T-helper 2 cell (primary cell): ENCODE measurements at regions not wholly inside any gene's neighbourhood (a gene's known extent, or its start where the extent isn't known, plus 50 kb on each side); places are given as distances from the start of the nearest gene placed in this dataset.
"Not testable (repeated sequence)": the region's sequence is repeated elsewhere in the genome, so short reads cannot be mapped to it uniquely, and the experiment has no call there.

Experiments
- DNase-seq, 5 experiments: peaks; one replicate each; pipeline versions ENCODE4 v3.0.0 to v3.0.0-alpha.2; 2012 to 2022

GRCh38 chr5:123746683-123747360 is 234.8 kb downstream of the CSNK1G3 start:
- no peak for DNase-seq

DNA sequence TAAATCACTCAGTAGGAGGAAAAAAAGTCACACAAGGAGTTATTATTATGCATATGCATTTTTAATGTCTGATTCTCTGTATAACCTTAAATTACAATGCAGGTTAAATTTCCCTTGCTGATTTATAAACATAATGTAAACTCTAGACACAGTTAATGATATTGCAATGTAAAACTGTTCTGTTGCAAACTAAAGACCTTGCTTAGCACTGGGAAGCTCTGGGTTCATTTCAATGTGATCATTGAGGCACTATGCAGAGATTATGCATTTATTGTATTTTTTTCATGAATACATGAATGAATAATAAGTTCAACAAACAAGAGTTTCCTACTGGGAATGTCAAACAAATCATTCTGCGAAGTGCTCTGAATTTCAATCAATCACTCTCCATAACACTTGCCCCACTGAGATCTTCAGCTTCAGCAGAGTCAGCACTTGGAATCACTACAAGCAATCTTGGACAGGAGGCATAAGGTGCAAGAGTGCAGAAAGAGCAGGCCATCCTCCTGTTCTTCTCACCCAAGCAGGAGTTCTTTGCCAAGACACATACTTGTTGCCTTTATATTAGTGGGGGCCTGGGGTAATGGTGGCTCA is 232.1 kb downstream of the CSNK1G3 start:
- DNase-seq = no peak

- DNase-seq = no peak
These were observed 223.4 kb downstream of the CSNK1G3 start for GRCh38 chr5:123735384-123735783.

- no peak for DNase-seq
These were observed 220.3 kb downstream of the CSNK1G3 start for GRCh38 chr5:123732257-123732656.

- DNase-seq = no peak
These were observed 210.5 kb downstream of the CSNK1G3 start for GRCh38 chr5:123722451-123722850.

DNA sequence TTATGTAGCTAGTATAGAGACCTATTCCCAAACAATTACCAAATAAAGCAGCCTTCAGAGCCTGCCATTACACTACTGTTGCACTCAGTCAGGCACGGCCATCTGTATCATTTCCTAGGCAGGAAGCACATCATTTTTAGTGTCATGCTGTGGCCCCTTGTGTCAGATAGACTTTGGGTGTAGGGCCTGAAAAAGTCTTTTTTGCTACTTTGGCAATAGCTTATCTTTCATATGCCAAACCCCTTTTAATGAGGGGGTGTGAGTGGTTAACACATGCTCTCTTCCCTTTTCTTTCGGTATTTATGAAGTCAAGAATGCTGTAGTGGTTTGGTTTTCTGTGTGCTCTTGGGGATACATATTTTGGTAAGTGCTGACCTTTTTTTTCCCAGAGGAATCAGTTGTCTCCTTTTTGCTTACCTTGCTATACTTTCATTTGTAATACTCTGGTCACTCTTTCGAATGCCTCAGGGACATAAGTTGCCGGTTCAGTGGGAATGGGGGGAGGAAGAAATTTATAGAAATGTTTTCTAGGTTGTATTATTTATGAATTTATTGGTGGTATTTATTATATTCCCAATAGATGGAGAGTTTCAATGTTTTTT is 209.8 kb downstream of the CSNK1G3 start:
- no peak for DNase-seq

DNA sequence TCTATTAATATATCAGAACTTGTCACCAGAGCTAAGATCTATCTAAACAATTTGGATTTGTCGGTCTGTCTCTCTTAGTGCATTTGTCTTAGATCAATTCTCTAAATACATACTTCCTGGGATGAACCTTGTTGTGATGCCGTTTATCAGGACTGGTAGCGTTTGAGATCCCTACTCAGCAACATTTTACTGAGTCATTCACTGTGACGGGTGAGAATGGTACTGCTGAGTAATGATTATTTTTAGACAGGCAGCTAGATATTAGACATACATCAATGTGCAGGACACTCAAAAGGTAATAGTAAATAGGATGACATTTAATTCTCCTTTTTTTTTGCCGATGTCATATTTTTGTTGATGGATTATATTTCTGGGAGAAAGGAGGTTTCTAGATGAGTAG is 209.0 kb downstream of the CSNK1G3 start:
- no peak for DNase-seq

- DNase-seq = no peak
These were observed 208.4 kb downstream of the CSNK1G3 start for GRCh38 chr5:123720339-123720738.

DNA sequence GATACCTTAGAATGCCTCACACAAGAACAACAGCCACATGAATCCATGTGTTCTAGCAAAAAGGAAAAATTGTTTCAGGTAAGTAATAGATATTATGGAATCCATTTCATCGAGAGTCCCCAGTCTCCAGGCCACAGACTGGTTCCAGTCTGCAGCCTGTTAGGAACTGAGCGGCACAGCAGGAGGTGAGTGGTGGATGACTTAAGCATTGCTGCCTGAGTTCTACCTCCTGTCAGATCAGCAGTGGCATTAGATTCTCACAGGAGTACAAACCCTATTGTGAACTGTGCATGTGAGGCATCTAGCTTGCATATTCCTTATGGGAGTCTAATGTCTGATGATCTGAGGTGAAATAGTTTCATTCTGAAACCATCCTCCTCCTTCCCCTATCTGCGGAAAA is 207.0 kb downstream of the CSNK1G3 start:
- no peak for DNase-seq

DNA sequence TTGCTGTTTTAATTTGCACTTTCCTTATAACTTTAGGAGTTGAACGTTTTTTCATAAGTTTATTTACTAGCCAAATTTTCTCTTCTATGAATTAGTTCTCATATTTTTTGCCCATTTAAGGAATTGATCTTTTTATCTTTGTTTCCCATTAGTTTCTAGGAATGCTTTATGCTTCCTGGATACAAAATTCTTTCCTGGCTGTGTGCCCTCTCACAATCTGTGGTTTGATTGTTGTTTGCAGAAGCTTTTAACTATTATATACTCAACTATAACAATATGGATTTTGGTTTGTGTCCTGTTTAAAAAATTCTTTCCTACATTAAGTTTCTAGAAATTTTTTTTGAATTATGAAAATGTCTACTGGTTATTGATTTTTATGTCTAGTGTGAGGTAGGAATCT is 206.3 kb downstream of the CSNK1G3 start:
- DNase-seq = no peak

DNA sequence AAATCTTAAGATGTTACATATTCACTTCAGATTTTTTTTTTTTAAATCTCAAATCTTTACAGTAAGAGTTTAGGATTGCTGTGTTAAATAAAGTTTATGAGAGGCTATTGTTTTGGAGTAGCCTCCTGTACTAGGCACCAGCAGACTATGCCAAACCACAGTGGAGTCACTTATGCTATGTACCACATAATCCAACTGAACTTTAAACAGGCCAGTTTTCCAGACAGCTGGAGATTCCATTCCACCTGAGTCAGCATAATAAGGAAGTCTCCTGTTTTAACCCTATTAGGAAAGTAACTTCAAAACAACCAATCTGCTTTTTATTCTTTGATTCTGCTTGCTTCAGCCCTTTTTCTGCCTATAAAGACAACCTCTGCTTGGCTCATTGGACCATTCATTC is 205.2 kb downstream of the CSNK1G3 start:
- DNase-seq = no peak

GRCh38 chr5:123710031-123710430 is 198.1 kb downstream of the CSNK1G3 start:
- DNase-seq = no peak

DNA sequence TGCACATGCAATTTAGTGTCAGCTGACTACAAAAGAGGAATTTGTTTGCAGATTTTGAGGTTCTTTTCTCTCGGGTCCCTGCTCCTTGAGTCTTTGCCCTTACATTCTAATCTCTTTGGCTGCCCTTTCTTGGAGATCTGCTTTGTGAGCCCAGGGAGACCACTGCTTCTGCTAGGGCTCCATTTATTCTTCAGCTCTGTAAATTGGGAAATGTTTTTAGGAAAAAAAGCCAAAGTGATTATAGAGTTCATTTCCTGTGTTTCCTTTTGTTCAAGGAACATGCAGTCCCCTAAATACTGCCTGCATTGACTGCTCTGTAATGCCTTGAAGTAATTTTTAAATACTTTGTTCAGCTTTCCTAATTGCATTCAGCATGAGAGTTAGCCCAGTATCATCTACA is 197.4 kb downstream of the CSNK1G3 start:
- no peak for DNase-seq

DNA sequence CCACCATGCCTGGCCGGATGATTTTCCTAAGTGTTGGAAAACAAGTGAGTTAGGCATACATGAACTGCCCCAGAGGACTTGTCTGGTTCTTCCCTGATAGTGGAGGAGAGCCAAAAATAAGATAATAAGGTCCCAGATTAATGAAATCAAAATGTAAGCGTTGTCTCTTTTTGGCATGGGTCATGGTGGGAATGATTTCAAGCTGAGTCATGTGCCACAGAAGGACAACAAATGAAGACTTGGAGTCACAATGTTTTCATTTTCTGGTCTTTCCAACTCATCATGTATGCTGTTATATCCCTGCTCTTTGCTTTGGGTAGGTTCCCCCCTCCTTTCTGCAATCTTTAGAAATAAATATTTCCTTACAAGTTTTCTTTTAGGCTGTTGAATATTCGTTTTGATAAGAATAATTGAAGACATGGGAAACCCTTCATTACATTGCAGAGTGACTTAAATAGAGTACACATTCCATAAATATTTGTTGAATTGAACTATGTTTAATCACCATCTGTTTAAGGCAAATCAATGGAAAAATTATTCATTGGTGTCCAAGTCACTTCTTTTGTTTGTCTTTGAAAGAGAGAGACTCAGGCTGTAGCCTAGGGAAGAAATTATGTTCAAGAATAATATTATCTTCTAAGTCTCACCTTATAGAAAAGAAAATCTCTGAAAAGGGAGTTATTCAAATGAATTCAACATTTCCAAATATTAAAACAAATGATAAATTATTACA is 196.3 kb downstream of the CSNK1G3 start:
- DNase-seq = no peak

GRCh38 chr5:123706531-123706930 is 194.6 kb downstream of the CSNK1G3 start:
- no peak for DNase-seq

DNA sequence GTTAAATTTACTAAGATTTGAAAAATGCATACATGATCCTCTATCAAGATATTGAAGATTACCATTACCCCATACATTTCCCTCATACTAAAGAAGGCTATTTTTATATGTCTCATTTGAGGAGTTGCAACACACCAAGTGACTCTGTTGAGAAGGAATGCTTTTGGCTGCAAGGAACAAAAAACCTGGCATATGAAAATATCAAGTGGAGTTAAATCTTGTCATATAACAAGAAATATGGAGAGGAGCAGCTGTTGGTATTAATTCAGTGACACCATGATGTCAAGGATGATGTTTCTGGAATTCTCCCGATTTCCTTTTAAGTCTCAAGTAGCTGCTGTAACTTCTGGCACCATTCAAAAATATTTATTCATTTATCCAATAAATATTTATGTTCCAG is 193.8 kb downstream of the CSNK1G3 start:
- DNase-seq = no peak

DNA sequence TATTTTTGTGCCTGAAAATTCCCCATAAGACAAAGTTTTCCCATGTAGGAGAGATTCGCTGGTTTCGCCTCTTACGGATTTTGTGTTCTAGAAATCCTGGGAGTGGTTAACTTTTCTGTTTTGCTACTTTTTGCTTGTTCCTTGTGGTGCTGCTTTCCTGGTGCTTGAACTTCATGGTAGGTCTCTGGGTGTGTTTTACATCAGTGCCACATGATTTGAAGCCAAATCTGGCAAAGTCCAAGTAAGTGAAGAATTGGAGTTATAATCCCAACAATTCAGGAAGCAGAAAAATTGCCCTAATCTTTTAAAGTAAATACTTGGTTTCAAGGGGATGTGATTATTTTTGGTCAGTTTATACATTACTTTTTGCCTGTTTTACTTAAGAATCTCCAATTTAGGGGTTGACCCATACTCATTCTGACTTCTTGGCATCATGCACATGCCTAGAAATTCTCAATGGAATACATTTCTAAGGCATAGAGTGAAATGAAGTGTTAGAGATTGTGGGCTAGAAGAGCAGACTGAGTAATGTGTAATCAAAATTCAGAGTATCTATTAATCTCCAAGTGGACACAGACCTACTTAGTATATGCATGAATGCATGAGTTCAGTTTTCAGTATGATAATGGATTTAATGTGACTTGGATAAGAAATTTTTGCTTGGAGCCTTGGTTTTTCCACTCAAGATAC is 189.7 kb downstream of the CSNK1G3 start:
- no peak for DNase-seq

DNA sequence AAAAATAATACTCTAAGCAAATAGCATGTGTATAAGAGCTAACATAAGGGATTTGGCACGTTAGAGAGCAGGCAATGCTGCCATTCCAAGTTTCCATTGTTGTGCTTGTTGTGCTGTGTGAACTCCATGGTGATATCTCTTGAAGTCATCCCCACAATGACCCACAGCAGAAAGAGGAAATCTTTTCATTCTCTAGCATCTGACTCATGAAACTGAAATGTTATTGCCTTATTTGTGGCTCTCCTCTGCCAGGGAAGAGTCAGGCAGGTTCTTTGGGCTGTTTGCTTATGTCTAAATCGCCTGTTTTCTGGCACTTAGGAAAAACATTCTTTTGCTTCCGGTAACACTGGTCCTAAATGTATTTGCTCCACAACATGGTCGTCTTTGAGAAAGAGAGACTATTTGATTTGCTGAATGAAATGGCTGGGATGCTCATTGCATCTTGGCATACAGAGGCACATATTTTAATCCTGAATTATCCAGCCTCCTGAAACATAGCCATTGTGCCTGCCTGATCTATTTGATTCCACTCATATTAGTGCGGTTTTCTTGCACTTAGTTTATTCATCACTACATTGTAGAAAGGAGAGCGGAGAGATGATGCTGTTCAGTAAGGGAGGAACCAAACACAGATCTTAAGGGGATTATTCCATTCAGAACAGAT is 188.8 kb downstream of the CSNK1G3 start:
- DNase-seq = no peak

DNA sequence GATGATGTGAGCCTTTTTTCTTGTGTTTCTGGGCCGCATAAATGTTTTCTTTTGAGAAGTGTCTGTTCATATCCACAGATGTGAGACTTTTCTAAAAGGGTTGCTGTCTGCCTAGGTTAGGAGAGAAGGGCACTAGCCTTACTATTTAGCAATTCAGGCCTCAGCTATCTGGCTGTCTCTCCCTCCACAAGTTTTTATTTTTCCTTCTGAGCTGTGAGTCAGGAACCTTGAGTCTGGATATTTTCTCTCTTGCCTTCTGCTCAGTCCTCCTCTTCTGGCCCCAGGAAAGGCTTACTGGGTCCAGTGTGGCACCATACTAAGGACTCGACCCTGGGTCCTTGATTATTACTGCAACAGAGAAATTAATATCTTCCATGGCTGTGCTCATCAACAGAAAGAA is 187.6 kb downstream of the CSNK1G3 start:
- no peak for DNase-seq

- DNase-seq = not testable (repeated sequence)
These were observed 187.0 kb downstream of the CSNK1G3 start for GRCh38 chr5:123698937-123699336.

DNA sequence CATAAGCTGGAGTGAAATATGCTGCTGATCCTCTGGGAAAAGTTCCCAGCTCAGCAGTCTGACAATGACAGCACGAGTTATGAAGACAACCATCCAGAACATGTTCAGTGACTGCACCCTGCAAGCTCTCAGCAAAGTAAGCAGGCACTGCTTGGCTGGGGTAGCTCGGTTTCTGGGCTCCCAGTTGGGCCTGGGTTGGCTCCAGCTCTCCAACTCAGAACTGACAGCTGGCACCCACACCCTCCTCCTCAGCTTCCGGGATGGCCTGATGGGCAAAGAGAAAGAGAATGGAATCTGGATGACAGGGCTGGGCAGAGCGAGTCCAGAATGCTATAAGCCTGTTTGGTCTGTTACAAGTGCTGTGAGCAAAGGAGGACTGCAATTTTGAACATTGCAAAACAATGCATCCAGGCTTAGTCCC is 185.0 kb downstream of the CSNK1G3 start:
- DNase-seq = no peak

GRCh38 chr5:123690821-123691220 is 178.8 kb downstream of the CSNK1G3 start:
- no peak for DNase-seq

DNA sequence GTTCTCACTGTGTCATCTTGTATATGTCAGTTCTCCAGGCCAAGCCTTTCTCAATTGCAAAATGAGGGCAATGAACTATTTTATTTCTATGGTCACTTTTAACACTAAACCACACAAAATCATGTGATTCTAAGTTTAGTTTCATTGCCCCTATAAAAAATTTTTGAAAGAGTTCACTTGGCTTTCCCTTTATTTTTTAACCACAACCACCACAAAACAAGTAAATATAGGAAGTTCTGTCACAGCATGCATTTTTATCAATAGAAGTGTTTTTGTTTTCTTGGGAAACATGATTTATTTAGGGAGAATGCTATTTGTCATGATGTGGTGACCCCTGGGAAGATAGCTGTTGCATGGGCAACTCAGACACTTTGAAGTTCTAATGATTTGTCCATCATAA is 169.1 kb downstream of the CSNK1G3 start:
- no peak for DNase-seq
